Spinal cord (tissue), 9 donors: ENCODE measurements at regions not wholly inside any gene's neighbourhood (a gene's known extent, or its start where the extent isn't known, plus 50 kb on each side); places are given as distances from the start of the nearest gene placed in this dataset.

Experiments used
- DNase-seq, 6 donors: peaks; one replicate each; pipeline versions ENCODE4 v3.0.0 to v3.0.0-alpha.2; 2013 to 2015; ENCODE audit warnings: low spot score in 6 of 6, low read depth in 4 of 6
- H3K27ac ChIP-seq: one replicate; pipeline ENCODE4 v1.5.1; 2013; ENCODE audit warnings: low read depth, low read length, control low read depth
- H3K27me3 ChIP-seq: one replicate; pipeline ENCODE4 v1.6.1; 2013; ENCODE audit warnings: low read length; ENCODE audit not compliant: control insufficient read depth, insufficient read depth
- H3K36me3 ChIP-seq: one replicate; pipeline ENCODE4 v1.6.1; 2013; ENCODE audit warnings: low read length; ENCODE audit not compliant: control insufficient read depth, insufficient read depth
- H3K4me1 ChIP-seq: one replicate; pipeline ENCODE4 v1.6.1; 2013; ENCODE audit warnings: low read length; ENCODE audit not compliant: control insufficient read depth, insufficient read depth
- H3K4me3 ChIP-seq: one replicate; pipeline ENCODE4 v1.5.1; 2013; ENCODE audit warnings: low read depth, low read length, control low read depth
- H3K9me3 ChIP-seq: one replicate; pipeline ENCODE4 v1.6.1; 2013; ENCODE audit warnings: low read length; ENCODE audit not compliant: control insufficient read depth, insufficient read depth
- WGBS: methylation state at CpG from one replicate; pipeline ENCODE4 v1.1.5; 2013; ENCODE audit warnings: missing lambda C conversion rate; ENCODE audit not compliant: insufficient coverage; 5-methylcytosine and 5-hydroxymethylcytosine counted together
- donor health status: healthy.

GRCh38 chr1:207240325-207241101 lies 81.0 kb upstream of the CD55 start:
- no CpG with 5 or more reads among the region's 5 CpGs for WGBS
- Histone ChIP-seq H3K27me3 (no peaks in the 10 kb centered on the region), H3K36me3 (no peaks in the 10 kb centered on the region), H3K27ac (no peak overlapping the region), H3K4me1 (no peaks in the 10 kb centered on the region), H3K4me3 (no peak overlapping the region), H3K9me3 (no peaks in the 10 kb centered on the region)
- no peak for DNase-seq

GRCh38 chr1:207241164-207241934 lies 80.1 kb upstream of the CD55 start:
- Histone ChIP-seq H3K27ac (no peak overlapping the region), H3K4me1 (no peaks in the 10 kb centered on the region), H3K27me3 (no peaks in the 10 kb centered on the region), H3K36me3 (no peaks in the 10 kb centered on the region), H3K9me3 (no peaks in the 10 kb centered on the region), H3K4me3 (no peak overlapping the region)
- 81% methylated on average over 2 of the region's 5 CpGs for WGBS
- no peak for DNase-seq

- no peaks in the 10 kb centered on the region for H3K4me1 ChIP-seq
- no peak overlapping the region for H3K4me3 ChIP-seq
- DNase-seq: no peak
- H3K9me3 ChIP-seq: no peaks in the 10 kb centered on the region
- H3K36me3 ChIP-seq: no peaks in the 10 kb centered on the region
- no peaks in the 10 kb centered on the region for H3K27me3 ChIP-seq
- WGBS: 54% methylated on average over 2 of the region's 8 CpGs
- no peak overlapping the region for H3K27ac ChIP-seq
Observed at GRCh38 chr1:207243442-207244408, 77.8 kb upstream of the CD55 start.

- no peak overlapping the region for H3K27ac ChIP-seq
- no peaks in the 10 kb centered on the region for H3K36me3 ChIP-seq
- no peak for DNase-seq
- H3K4me1 ChIP-seq: no peaks in the 10 kb centered on the region
- 60% methylated on average over 1 of the region's 6 CpGs for WGBS
- no peaks in the 10 kb centered on the region for H3K9me3 ChIP-seq
- no peaks in the 10 kb centered on the region for H3K27me3 ChIP-seq
- no peak overlapping the region for H3K4me3 ChIP-seq
Observed at GRCh38 chr1:207244409-207244801, 77.1 kb upstream of the CD55 start.

GRCh38 chr1:207245124-207245523 lies 76.4 kb upstream of the CD55 start:
- WGBS: 72% methylated on average over 2 of the region's 2 CpGs
- H3K4me1 ChIP-seq: no peaks in the 10 kb centered on the region
- H3K4me3 ChIP-seq: no peak overlapping the region
- H3K27me3 ChIP-seq: no peaks in the 10 kb centered on the region
- H3K9me3 ChIP-seq: no peaks in the 10 kb centered on the region
- DNase-seq: no peak
- H3K36me3 ChIP-seq: no peaks in the 10 kb centered on the region
- H3K27ac ChIP-seq: no peak overlapping the region

- no peaks in the 10 kb centered on the region for H3K4me1 ChIP-seq
- H3K9me3 ChIP-seq: no peaks in the 10 kb centered on the region
- no CpG with 5 or more reads among the region's 3 CpGs for WGBS
- no peak overlapping the region for H3K4me3 ChIP-seq
- H3K27ac ChIP-seq: no peak overlapping the region
- H3K27me3 ChIP-seq: no peaks in the 10 kb centered on the region
- H3K36me3 ChIP-seq: no peaks in the 10 kb centered on the region
- no peak for DNase-seq
Observed at GRCh38 chr1:207248544-207249198, 72.8 kb upstream of the CD55 start.

GRCh38 chr1:207250431-207250830 lies 71.0 kb upstream of the CD55 start:
- Histone ChIP-seq H3K9me3 (no peaks in the 10 kb centered on the region), H3K27me3 (no peaks in the 10 kb centered on the region), H3K27ac (no peak overlapping the region), H3K36me3 (no peaks in the 10 kb centered on the region), H3K4me1 (no peaks in the 10 kb centered on the region), H3K4me3 (no peak overlapping the region)
- no peak for DNase-seq

- Histone ChIP-seq H3K36me3 (no peaks in the 10 kb centered on the region), H3K4me1 (no peaks in the 10 kb centered on the region), H3K27me3 (no peaks in the 10 kb centered on the region), H3K27ac (no peak overlapping the region), H3K9me3 (no peaks in the 10 kb centered on the region), H3K4me3 (no peak overlapping the region)
- no CpG with 5 or more reads among the region's 1 CpG for WGBS
- DNase-seq: no peak
Observed at GRCh38 chr1:207251066-207251465, 70.4 kb upstream of the CD55 start.

- no peaks in the 10 kb centered on the region for H3K9me3 ChIP-seq
- H3K4me3 ChIP-seq: no peak overlapping the region
- H3K4me1 ChIP-seq: no peaks in the 10 kb centered on the region
- DNase-seq: no peak
- H3K27ac ChIP-seq: no peak overlapping the region
- no peaks in the 10 kb centered on the region for H3K27me3 ChIP-seq
- WGBS: no CpG with 5 or more reads among the region's 1 CpG
- no peaks in the 10 kb centered on the region for H3K36me3 ChIP-seq
Observed at GRCh38 chr1:207256869-207257268, 64.6 kb upstream of the CD55 start.
